Esophagus squamous epithelium (tissue), 5 donors: ENCODE measurements at regions not wholly inside any gene's neighbourhood (a gene's known extent, or its start where the extent isn't known, plus 50 kb on each side); places are given as distances from the start of the nearest gene placed in this dataset.

Experiments used
- DNase-seq: peaks from one replicate; lab custom pipeline; 2025; lab: John Stamatoyannopoulos, UW
- H3K27ac ChIP-seq, 4 donors: fragments of 200-600 bp; sonication (generic); one replicate each; pipeline ENCODE4 v1.5.1; 2016 to 2019; ENCODE audit warnings: mild to moderate bottlenecking in 1 of 4
- H3K27me3 ChIP-seq, 4 donors: fragments of 200-600 bp; sonication (generic); 1 replicate in 3 of 4; 2 replicates in 1 of 4; pipeline versions ENCODE4 v1.5.1 to v1.6.0; 2017 to 2021; ENCODE audit warnings: antibody characterized with exemption in 1 of 4
- H3K36me3 ChIP-seq, 3 donors: fragments of 200-600 bp; sonication (generic); one replicate each; pipeline ENCODE4 v1.5.1; 2016 to 2019
- H3K4me1 ChIP-seq, 3 donors: fragments of 200-600 bp; sonication (generic); one replicate each; pipeline ENCODE4 v1.5.1; 2017 to 2019
- H3K4me3 ChIP-seq, 4 donors: fragments of 200-600 bp; sonication (generic); 1 replicate in 3 of 4; 2 replicates in 1 of 4; pipeline ENCODE4 v1.5.1; 2016 to 2019; ENCODE audit warnings: mild to moderate bottlenecking in 2 of 4, moderate library complexity in 1 of 4
- H3K9me3 ChIP-seq, 3 donors: fragments of 200-600 bp; sonication (generic); one replicate each; pipeline ENCODE4 v1.5.1; 2016 to 2019
- CTCF ChIP-seq, 6 experiments: fragments of 450-650 bp in 4 of 6; fragments of 200-600 bp in 2 of 6; sonication (generic) in 2 of 6; IDR thresholded peaks; one replicate each; pipeline ENCODE4 v1.5.1; 2016 to 2019; ENCODE audit warnings: antibody characterized with exemption in 6 of 6, mild to moderate bottlenecking in 4 of 6, moderate library complexity in 4 of 6
- POLR2A ChIP-seq, 4 donors: fragments of 450-650 bp; IDR thresholded peaks; one replicate each; pipeline ENCODE4 v1.6.1; 2017; ENCODE audit warnings: antibody characterized with exemption in 4 of 4, mild to moderate bottlenecking in 4 of 4, moderate library complexity in 3 of 4
- WGBS, 2 donors: methylation state at CpG; one replicate each; pipeline ENCODE4 v1.1.5; 2018; 5-methylcytosine and 5-hydroxymethylcytosine counted together
- intact Hi-C: fragments of 100-400 bp; cut with DNase I; formaldehyde crosslinking; loops from one replicate; pipeline ENCODE4 v1.15.0; 2022
- donor health status: DM: yes; HTN: yes; CAD: no.

- WGBS, 2 donors: 83% methylated on average over 1 of the region's 16 CpGs; no CpG with 5 or more reads in 1 of the 2 donors
- no peak overlapping the region for H3K4me3 ChIP-seq
- peaks cover 0 to 1% (median 0%) of the 10 kb centered on the region in 4 donors for H3K27me3 ChIP-seq
- H3K36me3 ChIP-seq: no peaks in the 10 kb centered on the region
- H3K4me1 ChIP-seq: no peaks in the 10 kb centered on the region
- no peak for TF ChIP-seq POLR2A (IDR thresholded peaks at IDR 0.05)
- no peak overlapping the region for H3K27ac ChIP-seq
- intact Hi-C loops: no loop called here
- no peak for DNase-seq
- H3K9me3 ChIP-seq: no peaks in the 10 kb centered on the region
Observed at GRCh38 chr14:101113835-101114725, 210.6 kb upstream of the RTL1 start.

- Histone ChIP-seq H3K4me3 (no peak overlapping the region), H3K4me1 (no peaks in the 10 kb centered on the region), H3K27me3 (peaks cover 0 to 9% (median 0%) of the 10 kb centered on the region in 4 donors), H3K27ac (no peak overlapping the region), H3K9me3 (no peaks in the 10 kb centered on the region), H3K36me3 (no peaks in the 10 kb centered on the region)
- no peak for TF ChIP-seq CTCF (IDR thresholded peaks at IDR 0.05)
- no peak for TF ChIP-seq POLR2A (IDR thresholded peaks at IDR 0.05)
- WGBS, 2 donors: 84 to 89% methylated on average over 18 to 19 of the region's 19 CpGs
- DNase-seq: no peak
- intact Hi-C loops: no loop called here
Observed at GRCh38 chr14:101114726-101115515, 211.4 kb upstream of the RTL1 start.

- DNase-seq: no peak
- Histone ChIP-seq H3K27me3 (peaks cover 0 to 9% (median 0%) of the 10 kb centered on the region in 4 donors), H3K27ac (no peak overlapping the region), H3K4me3 (no peak overlapping the region), H3K36me3 (no peaks in the 10 kb centered on the region), H3K9me3 (no peaks in the 10 kb centered on the region), H3K4me1 (no peaks in the 10 kb centered on the region)
- TF ChIP-seq POLR2A (IDR thresholded peaks at IDR 0.05) (no peak), CTCF (IDR thresholded peaks at IDR 0.05) (no peak)
- intact Hi-C loops: no loop called here
- WGBS, 2 donors: 75 to 78% methylated on average over 5 of the region's 8 CpGs
Observed at GRCh38 chr14:101115652-101116051, 212.1 kb upstream of the RTL1 start.

GRCh38 chr14:101116065-101116464 lies 212.5 kb upstream of the RTL1 start:
- H3K36me3 ChIP-seq: no peaks in the 10 kb centered on the region
- no peak for TF ChIP-seq CTCF (IDR thresholded peaks at IDR 0.05)
- TF ChIP-seq POLR2A (IDR thresholded peaks at IDR 0.05): no peak
- H3K27me3 ChIP-seq: peaks cover 0 to 9% (median 0%) of the 10 kb centered on the region in 4 donors
- 70 to 78% methylated on average over 3 to 4 of the region's 4 CpGs for WGBS, 2 donors
- H3K27ac ChIP-seq: no peak overlapping the region
- H3K9me3 ChIP-seq: no peaks in the 10 kb centered on the region
- DNase-seq: no peak
- H3K4me1 ChIP-seq: no peaks in the 10 kb centered on the region
- H3K4me3 ChIP-seq: no peak overlapping the region
- intact Hi-C loops: no loop called here

GRCh38 chr14:101116486-101117130 lies 213.1 kb upstream of the RTL1 start:
- no peak overlapping the region for H3K27ac ChIP-seq
- 68 to 100% methylated on average over 1 to 11 of the region's 17 CpGs for WGBS, 2 donors
- H3K4me1 ChIP-seq: no peaks in the 10 kb centered on the region
- H3K27me3 ChIP-seq: peaks cover 0 to 9% (median 0%) of the 10 kb centered on the region in 4 donors
- TF ChIP-seq CTCF (IDR thresholded peaks at IDR 0.05): no peak
- no peak for TF ChIP-seq POLR2A (IDR thresholded peaks at IDR 0.05)
- H3K9me3 ChIP-seq: no peaks in the 10 kb centered on the region
- intact Hi-C loops: no loop called here
- no peak for DNase-seq
- no peak overlapping the region for H3K4me3 ChIP-seq
- H3K36me3 ChIP-seq: no peaks in the 10 kb centered on the region
